IPS-18c (cell line): ENCODE measurements at regions not wholly inside any gene's neighbourhood (a gene's known extent, or its start where the extent isn't known, plus 50 kb on each side); places are given as distances from the start of the nearest gene placed in this dataset.
"Not testable (repeated sequence)": the region's sequence is repeated elsewhere in the genome, so short reads cannot be mapped to it uniquely, and the experiment has no call there.

Experiments used
- H3K4me3 ChIP-seq: 2 replicates; pipeline ENCODE4 v1.7.0; 2013; ENCODE audit warnings: low read depth, mild to moderate bottlenecking, low read length, moderate library complexity; ENCODE audit not compliant: insufficient read depth
- H3K9me3 ChIP-seq: one replicate; pipeline ENCODE4 v1.6.1; 2013; ENCODE audit warnings: mild to moderate bottlenecking, low read length, moderate library complexity; ENCODE audit not compliant: control insufficient read depth, insufficient read depth

GRCh38 chr9:29440449-29440848 is 1867.2 kb upstream of the C9orf72 start:
- H3K9me3 ChIP-seq = no peaks in the 10 kb centered on the region
- no peak overlapping the region for H3K4me3 ChIP-seq

GRCh38 chr9:29445751-29446150 is 1872.5 kb upstream of the C9orf72 start:
- no peak overlapping the region for H3K4me3 ChIP-seq
- peaks cover 2% of the 10 kb centered on the region for H3K9me3 ChIP-seq

- H3K4me3 ChIP-seq = no peak overlapping the region
- peaks cover 2% of the 10 kb centered on the region for H3K9me3 ChIP-seq
These were observed 1876.0 kb upstream of the C9orf72 start for GRCh38 chr9:29449306-29449705.

GRCh38 chr9:29450343-29450875 is 1877.1 kb upstream of the C9orf72 start:
- H3K4me3 ChIP-seq = peak overlapping the region; percentile 41; the same call in 1 of the 2 replicates

GRCh38 chr9:29456940-29457339 is 1883.7 kb upstream of the C9orf72 start:
- H3K9me3 ChIP-seq = no peaks in the 10 kb centered on the region
- no peak overlapping the region for H3K4me3 ChIP-seq

More at GRCh38 chr9:29450343-29450875, 1877.1 kb upstream of the C9orf72 start:
- not testable (repeated sequence) for H3K9me3 ChIP-seq

- Histone ChIP-seq H3K4me3 (no peak overlapping the region), H3K9me3 (peaks cover 3% of the 10 kb centered on the region)
These were observed 1902.2 kb upstream of the C9orf72 start for GRCh38 chr9:29475471-29475870.

- Histone ChIP-seq H3K4me3 (no peak overlapping the region), H3K9me3 (peaks cover 10% of the 10 kb centered on the region)
These were observed 1938.4 kb upstream of the C9orf72 start for GRCh38 chr9:29511680-29512079.

- Histone ChIP-seq H3K9me3 (peaks cover 8% of the 10 kb centered on the region), H3K4me3 (no peak overlapping the region; the same call in 1 of the 2 replicates)
These were observed 1941.1 kb upstream of the C9orf72 start for GRCh38 chr9:29514336-29514735.

- H3K9me3 ChIP-seq = peaks cover 8% of the 10 kb centered on the region
- no peak overlapping the region for H3K4me3 ChIP-seq
These were observed 1941.6 kb upstream of the C9orf72 start for GRCh38 chr9:29514862-29515261.

- Histone ChIP-seq H3K4me3 (no peak overlapping the region), H3K9me3 (no peaks in the 10 kb centered on the region)
These were observed 1975.2 kb upstream of the C9orf72 start for GRCh38 chr9:29548436-29548835.

GRCh38 chr9:29555502-29555901 is 1982.2 kb upstream of the C9orf72 start:
- Histone ChIP-seq H3K9me3 (peaks cover 3% of the 10 kb centered on the region), H3K4me3 (no peak overlapping the region)

- peaks cover 3% of the 10 kb centered on the region for H3K9me3 ChIP-seq
These were observed 1983.0 kb upstream of the C9orf72 start for GRCh38 chr9:29556317-29556716.

GRCh38 chr9:29556746-29557145 is 1983.5 kb upstream of the C9orf72 start:
- no peak overlapping the region for H3K4me3 ChIP-seq

More at GRCh38 chr9:29556317-29556716, 1983.0 kb upstream of the C9orf72 start:
- no peak overlapping the region for H3K4me3 ChIP-seq

GRCh38 chr9:29564564-29564963 is 1991.3 kb upstream of the C9orf72 start:
- H3K9me3 ChIP-seq = no peaks in the 10 kb centered on the region
- no peak overlapping the region for H3K4me3 ChIP-seq

More at GRCh38 chr9:29556746-29557145, 1983.5 kb upstream of the C9orf72 start:
- peaks cover 3% of the 10 kb centered on the region for H3K9me3 ChIP-seq

GRCh38 chr9:29575219-29575618 is 2001.9 kb upstream of the C9orf72 start:
- Histone ChIP-seq H3K4me3 (no peak overlapping the region), H3K9me3 (no peaks in the 10 kb centered on the region)

GRCh38 chr9:29588361-29588760 is 2015.1 kb upstream of the C9orf72 start:
- no peaks in the 10 kb centered on the region for H3K9me3 ChIP-seq
- H3K4me3 ChIP-seq = no peak overlapping the region

GRCh38 chr9:29609282-29609681 is 2036.0 kb upstream of the C9orf72 start:
- Histone ChIP-seq H3K9me3 (no peaks in the 10 kb centered on the region), H3K4me3 (no peak overlapping the region)

GRCh38 chr9:29613773-29614172 is 2040.5 kb upstream of the C9orf72 start:
- Histone ChIP-seq H3K4me3 (no peak overlapping the region), H3K9me3 (no peaks in the 10 kb centered on the region)

- Histone ChIP-seq H3K9me3 (no peaks in the 10 kb centered on the region), H3K4me3 (no peak overlapping the region)
These were observed 2043.6 kb upstream of the C9orf72 start for GRCh38 chr9:29616844-29617243.
